IgD-negative memory B cell (primary cell): ENCODE measurements at regions not wholly inside any gene's neighbourhood (a gene's known extent, or its start where the extent isn't known, plus 50 kb on each side); places are given as distances from the start of the nearest gene placed in this dataset.
A peak's percentile ranks its signal among the peaks of the same experiment; 100 is the strongest.

Source experiments
- H3K27ac Mint-ChIP-seq, 3 donors: one replicate each; pipeline ENCODE4 v1.8.0; 2020 to 2022; ENCODE audit warnings: mild to moderate bottlenecking in 3 of 3, mixed read lengths in 3 of 3, moderate library complexity in 1 of 3
- H3K27me3 Mint-ChIP-seq: one replicate; pipeline ENCODE4 v1.8.0; 2021; ENCODE audit warnings: mixed read lengths
- H3K36me3 Mint-ChIP-seq: one replicate; pipeline ENCODE4 v1.8.0; 2020; ENCODE audit warnings: mild to moderate bottlenecking, mixed read lengths
- H3K4me1 Mint-ChIP-seq, 3 donors: one replicate each; pipeline ENCODE4 v1.8.0; 2020 to 2022; ENCODE audit warnings: mixed read lengths in 3 of 3, mild to moderate bottlenecking in 1 of 3
- H3K4me3 Mint-ChIP-seq, 4 donors: one replicate each; pipeline ENCODE4 v1.8.0; 2020 to 2022; ENCODE audit warnings: mild to moderate bottlenecking in 4 of 4, mixed read lengths in 4 of 4, moderate library complexity in 3 of 4
- H3K9me3 Mint-ChIP-seq, 3 donors: one replicate each; pipeline ENCODE4 v1.8.0; 2020 to 2021; ENCODE audit warnings: mixed read lengths in 3 of 3, mild to moderate bottlenecking in 1 of 3

GRCh38 chr7:46714904-46715303, 793.8 kb upstream of the IGFBP3 start:
- Mint-ChIP-seq H3K36me3 (no peaks in the 10 kb centered on the region), H3K27me3 (peaks cover 2% of the 10 kb centered on the region), H3K4me1 (no peaks in the 10 kb centered on the region), H3K4me3 (no peak overlapping the region), H3K9me3 (peaks cover 0 to 3% (median 1%) of the 10 kb centered on the region in 3 donors), H3K27ac (no peak overlapping the region)

- Mint-ChIP-seq H3K27ac (no peak overlapping the region), H3K4me3 (no peak overlapping the region), H3K27me3 (peaks cover 2% of the 10 kb centered on the region), H3K4me1 (no peaks in the 10 kb centered on the region), H3K9me3 (peaks cover 0 to 3% (median 1%) of the 10 kb centered on the region in 3 donors), H3K36me3 (no peaks in the 10 kb centered on the region)
Measured at GRCh38 chr7:46713868-46714596, 793.0 kb upstream of the IGFBP3 start.

GRCh38 chr7:46710927-46711326, 789.9 kb upstream of the IGFBP3 start:
- H3K36me3 Mint-ChIP-seq = no peaks in the 10 kb centered on the region
- no peak overlapping the region for H3K4me3 Mint-ChIP-seq
- no peak overlapping the region for H3K27ac Mint-ChIP-seq
- no peaks in the 10 kb centered on the region for H3K4me1 Mint-ChIP-seq
- peaks cover 0 to 2% (median 0%) of the 10 kb centered on the region in 3 donors for H3K9me3 Mint-ChIP-seq
- H3K27me3 Mint-ChIP-seq = no peaks in the 10 kb centered on the region

- no peak overlapping the region for H3K4me3 Mint-ChIP-seq
- H3K36me3 Mint-ChIP-seq = no peaks in the 10 kb centered on the region
- H3K4me1 Mint-ChIP-seq = no peaks in the 10 kb centered on the region
- peaks cover 0 to 2% (median 0%) of the 10 kb centered on the region in 3 donors for H3K9me3 Mint-ChIP-seq
- no peaks in the 10 kb centered on the region for H3K27me3 Mint-ChIP-seq
- H3K27ac Mint-ChIP-seq = no peak overlapping the region
Measured at GRCh38 chr7:46707973-46708372, 786.9 kb upstream of the IGFBP3 start.

- Mint-ChIP-seq H3K9me3 (peaks cover 0 to 2% (median 0%) of the 10 kb centered on the region in 3 donors), H3K27me3 (no peaks in the 10 kb centered on the region), H3K27ac (no peak overlapping the region), H3K4me3 (no peak overlapping the region), H3K4me1 (no peaks in the 10 kb centered on the region), H3K36me3 (no peaks in the 10 kb centered on the region)
Measured at GRCh38 chr7:46705386-46706255, 784.5 kb upstream of the IGFBP3 start.

- Mint-ChIP-seq H3K36me3 (no peaks in the 10 kb centered on the region), H3K4me1 (no peaks in the 10 kb centered on the region), H3K4me3 (no peak overlapping the region), H3K27ac (peak overlapping the region in 1 of 3 donors; percentile 46), H3K27me3 (no peaks in the 10 kb centered on the region), H3K9me3 (no peaks in the 10 kb centered on the region)
Measured at GRCh38 chr7:46696741-46697140, 775.7 kb upstream of the IGFBP3 start.

GRCh38 chr7:46695051-46695708, 774.1 kb upstream of the IGFBP3 start:
- H3K9me3 Mint-ChIP-seq = no peaks in the 10 kb centered on the region
- H3K4me3 Mint-ChIP-seq = no peak overlapping the region
- H3K27ac Mint-ChIP-seq = no peak overlapping the region
- no peaks in the 10 kb centered on the region for H3K27me3 Mint-ChIP-seq
- no peaks in the 10 kb centered on the region for H3K4me1 Mint-ChIP-seq
- no peaks in the 10 kb centered on the region for H3K36me3 Mint-ChIP-seq

GRCh38 chr7:46694058-46694457, 773.0 kb upstream of the IGFBP3 start:
- peaks cover 1% of the 10 kb centered on the region for H3K27me3 Mint-ChIP-seq
- no peak overlapping the region for H3K4me3 Mint-ChIP-seq
- H3K27ac Mint-ChIP-seq = no peak overlapping the region
- H3K36me3 Mint-ChIP-seq = no peaks in the 10 kb centered on the region
- no peaks in the 10 kb centered on the region for H3K9me3 Mint-ChIP-seq
- H3K4me1 Mint-ChIP-seq = no peaks in the 10 kb centered on the region

- Mint-ChIP-seq H3K27me3 (peaks cover 1% of the 10 kb centered on the region), H3K4me3 (no peak overlapping the region), H3K9me3 (peaks cover 0 to 3% (median 3%) of the 10 kb centered on the region in 3 donors), H3K27ac (no peak overlapping the region), H3K36me3 (no peaks in the 10 kb centered on the region), H3K4me1 (no peaks in the 10 kb centered on the region)
Measured at GRCh38 chr7:46687203-46687602, 766.1 kb upstream of the IGFBP3 start.

- peaks cover 0 to 1% (median 0%) of the 10 kb centered on the region in 3 donors for H3K4me1 Mint-ChIP-seq
- no peak overlapping the region for H3K4me3 Mint-ChIP-seq
- peaks cover 0 to 3% (median 3%) of the 10 kb centered on the region in 3 donors for H3K9me3 Mint-ChIP-seq
- H3K27me3 Mint-ChIP-seq = peaks cover 3% of the 10 kb centered on the region
- H3K36me3 Mint-ChIP-seq = no peaks in the 10 kb centered on the region
- no peak overlapping the region for H3K27ac Mint-ChIP-seq
Measured at GRCh38 chr7:46685051-46685450, 764.0 kb upstream of the IGFBP3 start.

- Mint-ChIP-seq H3K27ac (no peak overlapping the region), H3K4me1 (peaks cover 0 to 1% (median 0%) of the 10 kb centered on the region in 3 donors), H3K9me3 (peaks cover 0 to 3% (median 3%) of the 10 kb centered on the region in 3 donors), H3K4me3 (no peak overlapping the region), H3K36me3 (no peaks in the 10 kb centered on the region), H3K27me3 (peaks cover 2% of the 10 kb centered on the region)
Measured at GRCh38 chr7:46682836-46683624, 762.0 kb upstream of the IGFBP3 start.

- Mint-ChIP-seq H3K36me3 (no peaks in the 10 kb centered on the region), H3K27me3 (peaks cover 2% of the 10 kb centered on the region), H3K27ac (no peak overlapping the region), H3K4me3 (no peak overlapping the region), H3K4me1 (peaks cover 0 to 1% (median 0%) of the 10 kb centered on the region in 3 donors), H3K9me3 (peaks cover 0 to 2% (median 2%) of the 10 kb centered on the region in 3 donors)
Measured at GRCh38 chr7:46681865-46682503, 760.9 kb upstream of the IGFBP3 start.

GRCh38 chr7:46680147-46680546, 759.1 kb upstream of the IGFBP3 start:
- peaks cover 0 to 2% (median 0%) of the 10 kb centered on the region in 3 donors for H3K9me3 Mint-ChIP-seq
- peaks cover 0 to 1% (median 0%) of the 10 kb centered on the region in 3 donors for H3K4me1 Mint-ChIP-seq
- no peak overlapping the region for H3K4me3 Mint-ChIP-seq
- peaks cover 2% of the 10 kb centered on the region for H3K27me3 Mint-ChIP-seq
- no peaks in the 10 kb centered on the region for H3K36me3 Mint-ChIP-seq
- H3K27ac Mint-ChIP-seq = no peak overlapping the region

GRCh38 chr7:46679671-46680070, 758.6 kb upstream of the IGFBP3 start:
- Mint-ChIP-seq H3K4me1 (peaks cover 0 to 1% (median 0%) of the 10 kb centered on the region in 3 donors), H3K9me3 (peaks cover 0 to 2% (median 0%) of the 10 kb centered on the region in 3 donors), H3K36me3 (no peaks in the 10 kb centered on the region), H3K4me3 (no peak overlapping the region), H3K27me3 (peaks cover 2% of the 10 kb centered on the region), H3K27ac (no peak overlapping the region)
